Neural crest cell (in vitro differentiated cells): ENCODE measurements at regions not wholly inside any gene's neighbourhood (a gene's known extent, or its start where the extent isn't known, plus 50 kb on each side); places are given as distances from the start of the nearest gene placed in this dataset.

Experiments used
- DNase-seq: peaks from one replicate; pipeline ENCODE4 v3.0.0; 2021; ENCODE audit warnings: low read depth, mixed read lengths, low spot score
- H3K27ac Mint-ChIP-seq: one replicate; pipeline ENCODE4 v1.8.0; 2021; ENCODE audit warnings: mild to moderate bottlenecking, mixed read lengths; ENCODE audit not compliant: unreplicated experiment
- H3K27me3 Mint-ChIP-seq: 2 replicates; pipeline ENCODE4 v1.8.0; 2021; ENCODE audit warnings: low read depth, mild to moderate bottlenecking, mixed read lengths
- H3K36me3 Mint-ChIP-seq: 2 replicates; pipeline ENCODE4 v1.8.0; 2021; ENCODE audit warnings: low read depth, mild to moderate bottlenecking, mixed read lengths
- H3K4me1 Mint-ChIP-seq: 2 replicates; pipeline ENCODE4 v1.8.0; 2021; ENCODE audit warnings: mixed read lengths
- H3K4me3 Mint-ChIP-seq: one replicate; pipeline ENCODE4 v1.8.0; 2021; ENCODE audit warnings: mild to moderate bottlenecking, mixed read lengths
- H3K9me3 Mint-ChIP-seq: 2 replicates; pipeline ENCODE4 v1.8.0; 2021; ENCODE audit warnings: mixed read lengths
- TF ChIP-seq, protein P1 (sequence below): fragments of 200-600 bp; sonication (generic); conservative IDR thresholded peaks from 2 replicates; pipeline ENCODE4 v1.5.0; 2021; ENCODE audit warnings: antibody characterized with exemption, mild to moderate bottlenecking

DNA sequence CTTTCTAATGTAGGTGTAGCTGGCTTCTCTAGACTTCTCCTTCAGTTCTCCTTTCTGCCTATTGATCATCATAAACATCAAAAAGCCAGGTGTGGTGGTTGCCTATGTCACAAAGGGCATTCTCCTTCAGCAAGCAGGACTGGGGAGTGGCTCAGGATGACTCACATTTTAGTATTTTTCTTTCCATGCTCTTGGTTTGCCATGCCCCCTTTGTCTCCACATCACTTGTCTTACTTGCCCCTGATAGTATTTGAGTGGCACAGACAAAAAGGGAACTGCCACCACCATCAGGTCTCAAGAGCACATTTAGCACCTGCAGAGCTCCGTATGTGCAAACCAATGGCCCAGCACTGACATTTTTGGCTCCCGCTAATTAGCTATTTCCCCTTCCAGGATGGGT is 698.8 kb downstream of the DHX35 start:
- Mint-ChIP-seq H3K9me3 (no peaks in the 10 kb centered on the region), H3K27me3 (no peaks in the 10 kb centered on the region), H3K27ac (no peak overlapping the region), H3K36me3 (no peaks in the 10 kb centered on the region), H3K4me3 (no peak overlapping the region), H3K4me1 (peaks cover 8% of the 10 kb centered on the region)
- TF ChIP-seq, protein P1, sequence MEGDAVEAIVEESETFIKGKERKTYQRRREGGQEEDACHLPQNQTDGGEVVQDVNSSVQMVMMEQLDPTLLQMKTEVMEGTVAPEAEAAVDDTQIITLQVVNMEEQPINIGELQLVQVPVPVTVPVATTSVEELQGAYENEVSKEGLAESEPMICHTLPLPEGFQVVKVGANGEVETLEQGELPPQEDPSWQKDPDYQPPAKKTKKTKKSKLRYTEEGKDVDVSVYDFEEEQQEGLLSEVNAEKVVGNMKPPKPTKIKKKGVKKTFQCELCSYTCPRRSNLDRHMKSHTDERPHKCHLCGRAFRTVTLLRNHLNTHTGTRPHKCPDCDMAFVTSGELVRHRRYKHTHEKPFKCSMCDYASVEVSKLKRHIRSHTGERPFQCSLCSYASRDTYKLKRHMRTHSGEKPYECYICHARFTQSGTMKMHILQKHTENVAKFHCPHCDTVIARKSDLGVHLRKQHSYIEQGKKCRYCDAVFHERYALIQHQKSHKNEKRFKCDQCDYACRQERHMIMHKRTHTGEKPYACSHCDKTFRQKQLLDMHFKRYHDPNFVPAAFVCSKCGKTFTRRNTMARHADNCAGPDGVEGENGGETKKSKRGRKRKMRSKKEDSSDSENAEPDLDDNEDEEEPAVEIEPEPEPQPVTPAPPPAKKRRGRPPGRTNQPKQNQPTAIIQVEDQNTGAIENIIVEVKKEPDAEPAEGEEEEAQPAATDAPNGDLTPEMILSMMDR: no peak
- no peak for DNase-seq

DNA sequence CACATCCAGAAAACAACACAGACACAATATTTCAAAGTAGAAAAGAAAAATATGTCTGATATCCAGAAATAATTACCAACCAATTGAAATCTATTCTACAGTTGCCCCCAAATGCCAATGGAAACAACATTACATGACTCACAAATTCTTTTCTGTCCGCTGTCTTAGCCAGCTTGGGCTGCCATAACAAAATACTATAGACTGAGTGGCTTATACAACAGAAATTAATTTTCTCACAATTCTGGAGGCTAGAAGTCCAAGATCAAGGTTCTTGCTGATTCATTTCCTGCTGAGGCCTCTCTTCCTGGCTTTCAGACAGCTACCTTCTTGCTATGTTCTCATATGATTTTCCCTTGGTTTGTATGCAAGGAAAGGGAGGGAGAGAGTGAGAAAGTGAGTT is 698.1 kb downstream of the DHX35 start:
- Mint-ChIP-seq H3K36me3 (no peaks in the 10 kb centered on the region), H3K27ac (no peak overlapping the region), H3K4me3 (no peak overlapping the region), H3K4me1 (peaks cover 8% of the 10 kb centered on the region), H3K9me3 (no peaks in the 10 kb centered on the region), H3K27me3 (no peaks in the 10 kb centered on the region)
- DNase-seq: no peak
- TF ChIP-seq, protein P1: no peak

DNA sequence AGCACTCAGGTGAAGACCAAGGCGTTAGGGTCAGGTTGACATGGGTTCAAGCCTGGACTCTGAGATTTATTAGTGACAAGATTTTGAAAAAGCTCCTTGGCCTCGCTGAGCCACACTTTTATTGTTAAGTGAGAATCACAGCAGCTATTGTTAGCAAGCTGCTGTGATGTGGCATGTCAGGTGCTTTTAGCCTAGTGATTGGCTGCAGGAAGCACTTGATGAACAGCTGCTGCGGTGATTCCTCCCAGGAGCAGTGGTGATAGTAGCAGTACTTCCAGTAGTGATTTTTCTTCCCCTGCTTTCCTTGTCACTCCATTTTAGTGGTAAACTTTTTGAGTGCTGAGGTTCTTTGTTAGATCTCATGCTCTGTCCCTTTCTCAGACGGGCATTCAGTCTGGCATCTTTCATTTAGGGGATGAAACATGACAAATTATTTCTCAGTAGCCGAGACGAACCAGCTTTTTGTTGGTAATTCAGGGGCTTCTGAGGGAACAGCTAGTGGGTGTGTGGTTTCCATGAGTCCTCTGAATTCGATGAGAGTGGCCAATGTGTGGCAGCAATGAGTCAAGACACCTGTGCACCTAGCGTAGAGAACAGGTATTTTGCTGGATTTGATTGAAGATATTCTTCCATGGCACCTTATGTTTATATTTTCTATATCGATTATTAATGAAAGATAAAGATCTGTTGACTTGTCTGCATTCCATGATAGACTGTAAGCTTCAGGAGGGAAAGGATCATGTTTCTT is 696.7 kb downstream of the DHX35 start:
- Mint-ChIP-seq H3K9me3 (no peaks in the 10 kb centered on the region), H3K4me1 (peaks cover 9% of the 10 kb centered on the region), H3K36me3 (no peaks in the 10 kb centered on the region), H3K27me3 (no peaks in the 10 kb centered on the region), H3K27ac (no peak overlapping the region), H3K4me3 (no peak overlapping the region)
- no peak for DNase-seq
- TF ChIP-seq, protein P1: no peak

DNA sequence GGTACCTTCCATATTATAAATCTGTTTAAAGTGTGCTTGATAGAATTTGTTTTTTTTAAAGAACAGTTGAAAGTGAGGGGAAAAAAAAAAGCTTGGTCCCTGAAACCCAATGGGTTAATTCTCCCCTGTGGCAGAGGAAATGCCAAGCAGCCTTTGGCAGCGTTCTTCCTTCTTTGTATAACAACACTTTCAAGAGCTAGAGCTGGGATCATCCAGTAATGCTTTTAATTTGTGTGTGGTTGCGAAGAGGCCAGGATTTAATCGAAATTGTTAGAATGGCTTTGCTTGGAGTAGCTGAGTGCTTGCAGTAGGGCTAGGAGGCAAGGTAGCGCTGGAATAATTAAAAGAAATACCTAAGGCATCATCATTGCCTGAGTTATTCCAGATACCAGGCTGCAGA is 692.0 kb downstream of the DHX35 start:
- Mint-ChIP-seq H3K27ac (no peak overlapping the region), H3K4me3 (no peak overlapping the region), H3K4me1 (peaks cover 11% of the 10 kb centered on the region), H3K36me3 (no peaks in the 10 kb centered on the region), H3K27me3 (peaks cover 3% of the 10 kb centered on the region), H3K9me3 (no peaks in the 10 kb centered on the region)
- no peak for DNase-seq
- TF ChIP-seq, protein P1: no peak

DNA sequence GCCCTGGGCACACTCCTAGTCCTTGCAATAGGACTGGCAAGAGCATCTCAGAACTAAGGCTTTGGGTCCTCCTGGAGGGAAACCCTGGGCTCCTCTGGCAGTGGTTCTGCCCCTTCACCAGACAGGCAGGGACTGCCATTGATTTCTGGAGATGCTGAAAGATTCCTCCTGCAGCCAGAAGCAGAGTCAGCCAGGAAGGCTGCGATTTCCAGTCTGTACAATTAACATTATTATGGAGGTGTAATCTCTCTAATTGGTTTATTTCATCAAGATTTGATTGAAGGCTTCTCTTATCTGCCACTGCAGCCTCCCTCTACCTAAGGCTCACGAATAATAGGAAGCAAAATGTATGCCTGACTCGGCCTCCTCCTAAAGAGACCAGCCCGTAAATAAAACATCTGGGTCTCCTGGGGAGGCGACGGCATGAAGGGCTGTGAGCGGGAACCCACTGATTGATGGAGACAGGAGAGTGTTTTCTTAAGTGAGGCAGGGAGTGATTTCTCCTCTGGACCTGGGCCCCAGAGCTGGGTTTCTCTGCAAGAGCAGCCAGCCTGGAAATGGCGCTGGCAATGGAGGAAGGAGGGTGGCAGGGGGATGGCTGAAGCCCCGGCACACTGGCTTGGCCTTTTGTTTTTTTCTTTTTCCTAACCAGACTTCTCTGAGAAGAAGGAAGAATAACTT is 689.6 kb downstream of the DHX35 start:
- no peak overlapping the region for H3K4me3 Mint-ChIP-seq
- TF ChIP-seq, protein P1: no peak
- H3K27ac Mint-ChIP-seq: no peak overlapping the region
- H3K27me3 Mint-ChIP-seq: peaks cover 3% of the 10 kb centered on the region
- no peak for DNase-seq
- H3K4me1 Mint-ChIP-seq: peaks cover 12% of the 10 kb centered on the region
- H3K9me3 Mint-ChIP-seq: no peaks in the 10 kb centered on the region
- H3K36me3 Mint-ChIP-seq: no peaks in the 10 kb centered on the region
